Activated naive CD4-positive, alpha-beta T cell treated with anti-CD3 and anti-CD28 coated beads for 36 hours (primary cell): ENCODE measurements at regions not wholly inside any gene's neighbourhood (a gene's known extent, or its start where the extent isn't known, plus 50 kb on each side); places are given as distances from the start of the nearest gene placed in this dataset.
A peak's percentile ranks its signal among the peaks of the same experiment; 100 is the strongest.
"Not testable (repeated sequence)": the region's sequence is repeated elsewhere in the genome, so short reads cannot be mapped to it uniquely, and the experiment has no call there.

ENCODE experiments used
- CTCF ChIA-PET: fragments of 350-600 bp; sonication (Branson Sonifier 250); formaldehyde crosslinking; loops from one replicate; lab custom pipeline; 2021; ENCODE audit warnings: antibody characterized with exemption; lab: Charles Lee
- DNase-seq: peaks from one replicate; pipeline ENCODE4 v3.0.0-alpha.2; 2020
- H3K27ac Mint-ChIP-seq: one replicate; pipeline ENCODE4 v1.8.0; 2021; ENCODE audit warnings: mild to moderate bottlenecking, mixed read lengths
- H3K27me3 Mint-ChIP-seq: one replicate; pipeline ENCODE4 v1.8.0; 2021; ENCODE audit warnings: low read depth, mixed read lengths
- H3K36me3 Mint-ChIP-seq: one replicate; pipeline ENCODE4 v1.8.0; 2021; ENCODE audit warnings: low read depth, mixed read lengths
- H3K4me1 Mint-ChIP-seq: one replicate; pipeline ENCODE4 v1.8.0; 2021; ENCODE audit warnings: low read depth, mixed read lengths
- H3K4me3 Mint-ChIP-seq: one replicate; pipeline ENCODE4 v1.8.0; 2021; ENCODE audit warnings: mild to moderate bottlenecking, moderate library complexity, mixed read lengths
- H3K9me3 Mint-ChIP-seq: one replicate; pipeline ENCODE4 v1.8.0; 2021; ENCODE audit warnings: mixed read lengths
- intact Hi-C: fragments of 100-400 bp; cut with micrococcal nuclease; formaldehyde crosslinking; loops from one replicate; pipeline ENCODE4 v1.15.1; 2023

DNA sequence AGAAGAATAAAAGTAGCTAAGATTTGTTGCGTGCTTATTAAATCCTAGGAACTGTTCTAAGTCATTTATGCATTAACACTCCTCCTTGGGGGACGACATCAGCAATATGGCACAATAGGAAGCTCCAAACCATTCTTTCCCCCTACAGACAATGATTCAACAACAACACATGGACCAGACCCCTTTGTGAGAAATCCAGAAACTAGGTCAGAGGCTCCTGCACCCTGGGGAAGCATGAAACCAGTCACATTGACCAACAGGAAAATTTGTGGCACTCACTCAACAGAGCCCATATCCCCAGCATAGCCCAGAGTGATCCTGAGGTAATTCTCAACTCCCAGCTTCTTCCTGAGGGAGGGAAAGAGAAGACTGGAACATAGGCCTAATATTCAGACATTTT is 294.4 kb downstream of the HINT1 start:
- intact Hi-C loops = loop anchor here (1.0 kb wide), 3 partner anchors 199 to 547 kb away; no protein-coding TSS in a partner anchor
- H3K4me3 Mint-ChIP-seq = no peak overlapping the region
- no peaks in the 10 kb centered on the region for H3K9me3 Mint-ChIP-seq
- no peak for DNase-seq
- H3K4me1 Mint-ChIP-seq = no peaks in the 10 kb centered on the region
- CTCF ChIA-PET = interaction anchor here (0.9 to 2.4 kb wide), 17 partner anchors 9 to 547 kb away, joined by 3 to 17 read pairs (median 4); no protein-coding TSS in a partner anchor
- no peaks in the 10 kb centered on the region for H3K27me3 Mint-ChIP-seq
- no peak overlapping the region for H3K27ac Mint-ChIP-seq
- H3K36me3 Mint-ChIP-seq = no peaks in the 10 kb centered on the region

DNA sequence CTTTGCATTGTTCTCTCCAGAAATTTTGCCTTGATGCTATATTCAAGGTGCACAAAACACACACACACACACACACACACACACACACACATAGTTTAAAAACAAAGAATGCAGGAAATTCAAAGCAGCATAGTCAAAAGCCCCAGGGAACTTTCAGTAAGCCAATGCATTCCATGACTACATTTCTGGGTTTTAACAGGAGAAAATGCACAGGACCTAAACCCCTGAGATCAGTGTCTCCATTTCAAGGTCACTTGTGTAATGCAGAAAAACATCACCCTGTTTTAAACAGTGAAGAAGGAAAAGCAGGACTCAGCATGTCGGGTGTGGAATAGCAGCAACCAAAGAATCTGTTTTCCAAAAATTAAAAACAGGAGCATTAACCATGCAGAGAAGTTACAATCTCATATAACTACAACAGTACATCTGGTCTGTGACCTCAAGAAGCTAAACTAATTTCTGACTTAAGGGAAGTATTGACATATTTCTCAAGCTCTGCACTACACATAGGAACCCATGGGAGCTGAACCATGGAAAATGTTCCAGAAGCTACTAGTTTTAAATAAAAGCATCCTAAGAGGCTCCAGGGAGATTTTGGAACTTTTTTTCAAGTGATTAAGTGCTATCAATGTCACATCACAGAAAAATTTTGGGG is 296.7 kb downstream of the HINT1 start:
- Mint-ChIP-seq H3K36me3 (no peaks in the 10 kb centered on the region), H3K9me3 (no peaks in the 10 kb centered on the region), H3K27ac (no peak overlapping the region), H3K27me3 (no peaks in the 10 kb centered on the region), H3K4me1 (no peaks in the 10 kb centered on the region), H3K4me3 (no peak overlapping the region)
- intact Hi-C loops = no loop called here
- DNase-seq = no peak
- CTCF ChIA-PET = no interaction called here

DNA sequence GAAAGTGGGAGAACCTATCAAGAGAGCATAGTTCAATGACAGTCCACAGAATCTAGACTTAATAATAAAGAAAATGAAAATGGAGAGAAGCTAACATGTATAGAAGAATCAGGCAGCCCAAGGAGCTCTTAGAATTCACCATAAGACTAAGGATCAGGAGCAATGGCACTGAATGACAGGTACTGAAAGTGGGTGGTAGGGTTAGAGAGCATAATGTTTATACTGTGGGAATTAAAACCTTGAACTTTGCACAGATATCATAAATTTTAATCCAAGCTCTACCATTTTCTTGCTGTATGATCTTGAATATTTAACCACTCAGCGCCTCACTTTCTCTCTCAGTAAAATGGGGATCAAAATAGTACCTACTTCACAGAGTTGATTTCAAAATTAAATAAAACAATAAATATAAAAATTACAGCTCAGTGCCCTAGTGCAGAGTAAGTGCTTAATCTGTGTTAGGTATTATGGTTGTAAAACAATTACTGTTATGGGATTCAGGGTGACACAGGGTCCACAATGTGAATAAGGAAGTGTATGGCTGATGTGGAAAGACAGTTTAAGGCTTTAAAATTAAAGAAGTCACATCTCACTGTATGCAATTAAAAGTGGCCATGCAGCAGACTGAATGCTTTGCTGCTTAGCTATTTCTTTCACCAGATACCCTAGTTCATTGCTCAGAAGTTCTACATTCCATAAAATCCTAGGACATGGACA is 319.8 kb downstream of the HINT1 start:
- DNase-seq = no peak
- Mint-ChIP-seq H3K4me1 (no peaks in the 10 kb centered on the region), H3K4me3 (no peak overlapping the region), H3K27me3 (peaks cover 9% of the 10 kb centered on the region), H3K9me3 (peaks cover 10% of the 10 kb centered on the region), H3K27ac (no peak overlapping the region), H3K36me3 (no peaks in the 10 kb centered on the region)
- intact Hi-C loops = no loop called here
- CTCF ChIA-PET = interaction anchor here (1.0 kb wide), 1 partner anchor 25 kb away, joined by 3 read pairs; no protein-coding TSS in a partner anchor

DNA sequence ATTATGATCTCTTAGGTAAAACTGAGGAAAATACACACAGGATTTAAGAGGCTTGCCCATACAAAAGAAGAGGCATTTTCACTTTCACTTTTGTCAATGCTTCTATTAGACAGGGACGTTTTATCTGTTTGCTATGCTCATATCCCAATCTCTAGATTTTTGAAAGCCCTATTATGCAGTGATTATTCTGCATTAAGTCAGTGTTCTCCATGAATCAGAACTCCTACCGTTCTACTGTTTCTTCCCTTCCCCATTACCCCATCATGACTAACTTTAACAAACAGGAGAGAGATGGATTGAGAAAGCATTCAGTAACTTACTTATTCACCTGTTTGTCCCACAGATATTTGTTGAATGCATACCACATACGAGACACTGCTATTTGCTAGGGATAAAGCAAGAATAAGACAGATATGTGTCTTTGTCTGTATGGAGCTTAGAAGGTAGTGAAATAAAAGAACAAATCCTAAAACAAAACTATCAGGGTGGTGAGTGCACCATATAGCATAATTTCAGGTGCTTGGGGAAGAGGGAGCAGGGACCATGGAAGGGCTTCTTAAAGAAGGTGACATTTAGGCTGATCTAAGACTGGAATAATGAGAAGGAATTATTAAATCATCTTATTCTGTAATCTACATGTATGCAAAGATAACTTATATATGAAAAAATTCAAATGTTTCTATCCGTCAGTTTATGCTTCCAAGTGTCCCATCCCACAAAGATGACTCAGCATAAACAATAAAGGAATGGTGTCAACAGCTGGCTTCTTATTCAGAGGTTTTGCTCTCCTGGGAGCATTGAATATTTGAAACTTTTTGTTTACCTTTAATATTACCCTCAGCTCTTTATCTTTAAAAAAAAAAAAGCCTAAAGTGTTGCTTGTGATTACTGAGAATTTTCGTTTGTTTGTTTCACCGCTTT is 328.1 kb downstream of the HINT1 start:
- Mint-ChIP-seq H3K9me3 (no peaks in the 10 kb centered on the region), H3K27me3 (no peaks in the 10 kb centered on the region), H3K4me3 (peak overlapping the region; percentile 65), H3K36me3 (no peaks in the 10 kb centered on the region), H3K27ac (no peak overlapping the region), H3K4me1 (peaks cover 9% of the 10 kb centered on the region)
- CTCF ChIA-PET = interaction anchor here (0.7 to 0.9 kb wide), 2 partner anchors 34 to 1769 kb away, joined by 3 read pairs; no protein-coding TSS in a partner anchor
- no peak for DNase-seq
- intact Hi-C loops = no loop called here

- CTCF ChIA-PET, intact Hi-C loops, H3K27me3 Mint-ChIP-seq, H3K9me3 Mint-ChIP-seq, H3K27ac Mint-ChIP-seq, H3K4me1 Mint-ChIP-seq, H3K4me3 Mint-ChIP-seq, H3K36me3 Mint-ChIP-seq, DNase-seq: not testable (repeated sequence)
Measured at GRCh38 chr5:130817598-130818384, 347.3 kb downstream of the HINT1 start.

DNA sequence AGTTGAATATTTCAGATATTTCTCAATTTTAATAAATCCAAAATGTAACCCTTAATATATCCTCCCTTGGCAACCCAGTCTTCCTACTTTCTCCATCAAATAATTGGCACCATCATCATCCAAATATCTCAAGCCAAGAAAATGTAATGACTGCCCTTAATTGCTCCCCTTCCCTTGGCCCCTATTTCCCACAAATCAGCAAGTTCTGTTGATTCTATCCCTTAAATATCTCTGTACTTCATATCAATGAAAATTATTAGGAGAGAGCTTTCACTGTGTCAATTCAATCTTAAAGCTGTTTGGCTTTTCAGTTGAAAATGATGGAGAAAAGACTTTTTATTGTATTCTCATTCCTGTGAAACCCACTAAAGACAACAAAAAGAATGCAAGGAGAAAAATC is 349.8 kb downstream of the HINT1 start:
- peaks cover 7% of the 10 kb centered on the region for H3K4me1 Mint-ChIP-seq
- intact Hi-C loops = no loop called here
- no peak overlapping the region for H3K4me3 Mint-ChIP-seq
- no peaks in the 10 kb centered on the region for H3K9me3 Mint-ChIP-seq
- no peaks in the 10 kb centered on the region for H3K36me3 Mint-ChIP-seq
- no peak overlapping the region for H3K27ac Mint-ChIP-seq
- DNase-seq = no peak
- peaks cover 3% of the 10 kb centered on the region for H3K27me3 Mint-ChIP-seq
- CTCF ChIA-PET = no interaction called here

DNA sequence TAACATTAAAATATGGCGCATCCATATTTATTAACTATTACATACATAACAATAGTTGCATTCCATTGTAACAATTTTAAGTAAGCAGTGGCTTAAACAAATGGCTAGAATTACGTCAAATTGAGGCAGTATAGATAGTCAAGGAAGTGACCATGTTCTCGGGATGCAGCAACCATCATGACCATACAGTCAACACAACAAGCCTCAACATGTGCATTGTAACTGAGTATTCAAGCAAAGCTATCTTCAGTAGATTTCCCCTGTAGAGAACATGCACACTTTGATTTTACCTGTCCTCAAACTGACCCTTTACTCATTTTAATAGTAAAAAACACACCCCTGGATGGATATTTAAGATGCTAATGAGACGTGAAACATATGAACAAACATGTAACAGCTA is 356.4 kb downstream of the HINT1 start:
- H3K27ac Mint-ChIP-seq = no peak overlapping the region
- H3K4me3 Mint-ChIP-seq = no peak overlapping the region
- H3K4me1 Mint-ChIP-seq = no peaks in the 10 kb centered on the region
- no peak for DNase-seq
- no peaks in the 10 kb centered on the region for H3K36me3 Mint-ChIP-seq
- CTCF ChIA-PET = no interaction called here
- H3K27me3 Mint-ChIP-seq = peaks cover 2% of the 10 kb centered on the region
- no peaks in the 10 kb centered on the region for H3K9me3 Mint-ChIP-seq
- intact Hi-C loops = no loop called here

DNA sequence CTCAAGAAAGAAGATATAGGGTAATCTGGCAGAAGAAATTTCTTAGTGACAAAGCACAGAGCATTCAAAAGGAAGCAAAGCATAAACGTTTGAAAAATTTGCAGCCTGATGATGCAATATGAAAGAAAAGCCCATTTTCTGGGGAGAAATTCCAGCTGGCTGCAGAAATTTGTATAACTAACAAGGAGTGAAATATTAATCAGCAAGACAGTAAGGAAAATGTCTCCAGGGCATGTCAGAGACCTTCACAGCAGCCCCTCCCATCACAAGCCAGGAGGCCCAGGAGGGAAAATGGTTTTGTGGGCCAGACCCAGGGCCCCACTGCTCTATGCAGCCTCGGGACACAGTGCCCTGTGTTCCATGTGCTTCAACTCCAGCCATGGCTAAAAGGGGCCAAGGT is 359.4 kb downstream of the HINT1 start:
- H3K9me3 Mint-ChIP-seq = peaks cover 8% of the 10 kb centered on the region
- no peaks in the 10 kb centered on the region for H3K4me1 Mint-ChIP-seq
- CTCF ChIA-PET = interaction anchor here (0.6 kb wide), 1 partner anchor 313 kb away, joined by 3 read pairs; no protein-coding TSS in a partner anchor
- intact Hi-C loops = no loop called here
- no peak for DNase-seq
- no peak overlapping the region for H3K27ac Mint-ChIP-seq
- H3K36me3 Mint-ChIP-seq = no peaks in the 10 kb centered on the region
- no peak overlapping the region for H3K4me3 Mint-ChIP-seq
- H3K27me3 Mint-ChIP-seq = peaks cover 2% of the 10 kb centered on the region

DNA sequence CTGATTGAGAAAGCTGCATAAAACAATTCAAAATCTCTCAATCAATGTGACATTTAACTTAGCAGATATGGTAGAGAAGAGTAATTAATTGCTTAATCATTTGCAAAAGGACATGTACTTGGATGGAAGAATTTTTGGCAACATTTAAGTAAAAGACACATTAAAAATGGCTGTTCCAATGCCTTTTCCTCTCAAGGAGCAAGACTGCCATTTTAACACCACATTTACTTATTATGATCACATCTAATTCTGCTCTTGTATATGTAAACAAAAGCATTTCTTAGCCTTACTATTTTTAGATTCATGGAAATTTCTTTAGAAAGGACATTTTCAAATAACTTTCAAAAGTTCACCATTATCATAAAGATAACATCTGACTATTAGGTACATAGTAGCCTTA is 360.0 kb downstream of the HINT1 start:
- no peaks in the 10 kb centered on the region for H3K27me3 Mint-ChIP-seq

GRCh38 chr5:130801963-130802362 is 363.1 kb downstream of the HINT1 start:
- intact Hi-C loops = no loop called here
- no peak overlapping the region for H3K4me3 Mint-ChIP-seq
- DNase-seq = no peak
- no peaks in the 10 kb centered on the region for H3K27me3 Mint-ChIP-seq
- peaks cover 15% of the 10 kb centered on the region for H3K9me3 Mint-ChIP-seq
- CTCF ChIA-PET = interaction anchor here (0.7 kb wide), 1 partner anchor 168 kb away, joined by 4 read pairs; no protein-coding TSS in a partner anchor
- H3K27ac Mint-ChIP-seq = no peak overlapping the region
- no peaks in the 10 kb centered on the region for H3K36me3 Mint-ChIP-seq
- H3K4me1 Mint-ChIP-seq = no peaks in the 10 kb centered on the region

More for the DNA sequence above, 360.0 kb downstream of the HINT1 start:
- Mint-ChIP-seq H3K4me3 (no peak overlapping the region), H3K36me3 (no peaks in the 10 kb centered on the region), H3K9me3 (peaks cover 8% of the 10 kb centered on the region), H3K27ac (no peak overlapping the region), H3K4me1 (no peaks in the 10 kb centered on the region)
- CTCF ChIA-PET = no interaction called here
- no peak for DNase-seq
- intact Hi-C loops = no loop called here

- H3K27ac Mint-ChIP-seq = no peak overlapping the region
- no peaks in the 10 kb centered on the region for H3K27me3 Mint-ChIP-seq
- DNase-seq = no peak
- no peaks in the 10 kb centered on the region for H3K4me1 Mint-ChIP-seq
- no peak overlapping the region for H3K4me3 Mint-ChIP-seq
- peaks cover 15% of the 10 kb centered on the region for H3K9me3 Mint-ChIP-seq
- H3K36me3 Mint-ChIP-seq = no peaks in the 10 kb centered on the region
- intact Hi-C loops = no loop called here
- CTCF ChIA-PET = no interaction called here
Measured at GRCh38 chr5:130799015-130799414, 366.0 kb downstream of the HINT1 start.
